GM23338 (cell line): ENCODE measurements at regions not wholly inside any gene's neighbourhood (a gene's known extent, or its start where the extent isn't known, plus 50 kb on each side); places are given as distances from the start of the nearest gene placed in this dataset.

Experiments
- ATAC-seq: fragments of 200-7000 bp; cut with Tn5 transposase; 3 replicates; pipeline ENCODE4 v1.9.1; 2020
- DNase-seq: peaks from one replicate; pipeline ENCODE4 v3.0.0-alpha.2; 2015; ENCODE audit warnings: low spot score
- H2AFZ ChIP-seq: fragments of 200-600 bp; sonication (generic); 2 replicates; pipeline ENCODE4 v1.8.0; 2016; ENCODE audit warnings: antibody characterized with exemption, mild to moderate bottlenecking, moderate library complexity
- H3F3A ChIP-seq: fragments of 200-600 bp; sonication (generic); replicated peaks from 2 replicates; pipeline ENCODE4 v1.8.0; 2017; ENCODE audit warnings: antibody characterized with exemption, mixed run types, low read depth
- H3K27ac ChIP-seq: fragments of 200-600 bp; sonication (generic); 2 replicates; pipeline ENCODE4 v1.6.1; 2016; ENCODE audit warnings: low read depth
- H3K27me3 ChIP-seq: fragments of 200-600 bp; sonication (generic); 2 replicates; pipeline ENCODE4 v1.8.0; 2016; ENCODE audit warnings: mild to moderate bottlenecking, mixed run types, moderate library complexity; ENCODE audit not compliant: insufficient read depth
- H3K36me3 ChIP-seq: fragments of 200-600 bp; sonication (generic); 2 replicates; pipeline ENCODE4 v1.8.0; 2016; ENCODE audit warnings: mild to moderate bottlenecking; ENCODE audit not compliant: insufficient read depth
- H3K4me1 ChIP-seq: fragments of 200-600 bp; sonication (generic); 2 replicates; pipeline ENCODE4 v1.8.0; 2016; ENCODE audit warnings: mild to moderate bottlenecking, moderate library complexity; ENCODE audit not compliant: insufficient read depth
- H3K4me2 ChIP-seq: fragments of 200-600 bp; sonication (generic); 2 replicates; pipeline ENCODE4 v1.7.1; 2017; ENCODE audit warnings: mixed run types
- H3K4me3 ChIP-seq: fragments of 200-600 bp; sonication (generic); 2 replicates; pipeline ENCODE4 v1.6.1; 2016; ENCODE audit warnings: mixed run types
- H3K79me2 ChIP-seq: fragments of 200-600 bp; sonication (generic); replicated peaks from 2 replicates; pipeline ENCODE4 v1.8.0; 2017; ENCODE audit warnings: mild to moderate bottlenecking; ENCODE audit not compliant: insufficient read depth
- H3K9me2 ChIP-seq: fragments of 200-600 bp; sonication (generic); 2 replicates; pipeline ENCODE4 v1.8.0; 2017; ENCODE audit not compliant: insufficient read depth
- H4K20me1 ChIP-seq: fragments of 200-600 bp; sonication (generic); replicated peaks from 2 replicates; pipeline ENCODE4 v1.8.0; 2017; ENCODE audit warnings: mild to moderate bottlenecking; ENCODE audit not compliant: insufficient read depth
- H3K27ac Mint-ChIP-seq: 2 replicates; pipeline ENCODE4 v1.8.0; 2020; ENCODE audit warnings: inconsistent platforms, mild to moderate bottlenecking, moderate library complexity, mixed read lengths
- H3K27me3 Mint-ChIP-seq: 3 replicates; pipeline ENCODE4 v1.8.0; 2022; ENCODE audit warnings: low read depth, mild to moderate bottlenecking, moderate library complexity, mixed read lengths, inconsistent platforms; ENCODE audit not compliant: insufficient read depth, poor library complexity
- H3K36me3 Mint-ChIP-seq: 3 replicates; pipeline ENCODE4 v1.8.0; 2021; ENCODE audit warnings: low read depth, mild to moderate bottlenecking, inconsistent platforms, moderate library complexity, mixed read lengths
- H3K4me1 Mint-ChIP-seq: 3 replicates; pipeline ENCODE4 v1.8.0; 2020; ENCODE audit warnings: mild to moderate bottlenecking, inconsistent platforms, mixed read lengths
- H3K4me3 Mint-ChIP-seq: 3 replicates; pipeline ENCODE4 v1.8.0; 2021; ENCODE audit warnings: moderate library complexity, mild to moderate bottlenecking, inconsistent platforms, mixed read lengths
- H3K9me3 Mint-ChIP-seq: 3 replicates; pipeline ENCODE4 v1.8.0; 2020; ENCODE audit warnings: moderate library complexity, mild to moderate bottlenecking, inconsistent platforms, mixed read lengths
- CREB1 ChIP-seq: fragments of 250-450 bp; sonication (Bioruptor Pico); IDR thresholded peaks from 2 replicates; pipeline ENCODE4 v1.5.0; 2020; ENCODE audit warnings: low read depth, mild to moderate bottlenecking, moderate library complexity
- EZH2phosphoT487 ChIP-seq: fragments of 200-600 bp; sonication (generic); IDR thresholded peaks from one replicate; pipeline ENCODE4 v1.8.1; 2018; ENCODE audit warnings: antibody characterized with exemption; ENCODE audit not compliant: unreplicated experiment
- JUNB ChIP-seq: IDR thresholded peaks from one replicate; pipeline ENCODE4 v1.6.1; 2016; ENCODE audit warnings: antibody characterized with exemption; ENCODE audit not compliant: unreplicated experiment
- NANOG ChIP-seq: IDR thresholded peaks from 2 replicates; pipeline ENCODE4 v1.6.1; 2016; ENCODE audit warnings: antibody characterized with exemption, borderline replicate concordance
- POLR2AphosphoS5 ChIP-seq: IDR thresholded peaks from 2 replicates; pipeline ENCODE4 v1.6.1; 2016; ENCODE audit warnings: antibody characterized with exemption, low read depth
- ZNF114 ChIP-seq: fragments of 250-450 bp; sonication (Bioruptor Pico); IDR thresholded peaks from 2 replicates; pipeline ENCODE4 v1.5.0; 2020; ENCODE audit warnings: mild to moderate bottlenecking, moderate library complexity
- TF ChIP-seq, protein P1 (sequence below): IDR thresholded peaks from one replicate; pipeline ENCODE4 v1.6.1; 2018; ENCODE audit warnings: antibody characterized with exemption; ENCODE audit not compliant: unreplicated experiment
- TF ChIP-seq, protein P2 (sequence below): fragments of 250-450 bp; sonication (Bioruptor Pico); IDR thresholded peaks from 2 replicates; pipeline ENCODE4 v1.5.0; 2020; ENCODE audit warnings: mild to moderate bottlenecking, moderate library complexity

DNA sequence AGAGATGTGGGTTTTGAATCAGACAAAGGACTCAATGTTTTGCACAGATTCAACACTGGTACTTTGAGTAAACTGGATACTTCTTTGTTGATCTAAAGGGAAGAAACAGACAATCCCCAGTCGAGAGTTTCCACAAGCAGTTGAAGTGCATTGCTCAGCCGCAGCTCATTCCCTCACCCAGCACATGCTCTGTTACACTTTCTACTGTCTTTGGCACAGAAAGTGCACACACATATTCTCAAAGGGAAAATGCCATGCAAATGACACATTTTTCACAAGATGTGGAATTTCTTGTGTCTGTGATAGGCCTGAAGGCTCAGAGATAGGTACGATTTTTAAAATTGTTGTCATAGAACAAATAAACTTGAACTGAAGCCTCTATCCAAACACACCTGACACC is 258.9 kb upstream of the TRIB2 start:
- Histone ChIP-seq H3K4me3 (no peak overlapping the region), H3K4me2 (no peak overlapping the region), H3K79me2 (no peaks in the 10 kb centered on the region), H2AFZ (peak overlapping the region; percentile 38; the same call in 1 of the 2 replicates), H3K36me3 (no peaks in the 10 kb centered on the region), H3F3A (no peaks in the 10 kb centered on the region), H3K4me1 (no peaks in the 10 kb centered on the region; the same call in 1 of the 2 replicates), H3K27me3 (no peaks in the 10 kb centered on the region), H3K9me2 (no peaks in the 10 kb centered on the region), H3K27ac (no peak overlapping the region), H4K20me1 (no peaks in the 10 kb centered on the region)
- TF ChIP-seq EZH2phosphoT487 (no peak), CREB1 (CRISPR knock-in tag) (no peak), ZNF114 (no peak), JUNB (no peak), NANOG (no peak), POLR2AphosphoS5 (no peak)
- TF ChIP-seq, protein P1, sequence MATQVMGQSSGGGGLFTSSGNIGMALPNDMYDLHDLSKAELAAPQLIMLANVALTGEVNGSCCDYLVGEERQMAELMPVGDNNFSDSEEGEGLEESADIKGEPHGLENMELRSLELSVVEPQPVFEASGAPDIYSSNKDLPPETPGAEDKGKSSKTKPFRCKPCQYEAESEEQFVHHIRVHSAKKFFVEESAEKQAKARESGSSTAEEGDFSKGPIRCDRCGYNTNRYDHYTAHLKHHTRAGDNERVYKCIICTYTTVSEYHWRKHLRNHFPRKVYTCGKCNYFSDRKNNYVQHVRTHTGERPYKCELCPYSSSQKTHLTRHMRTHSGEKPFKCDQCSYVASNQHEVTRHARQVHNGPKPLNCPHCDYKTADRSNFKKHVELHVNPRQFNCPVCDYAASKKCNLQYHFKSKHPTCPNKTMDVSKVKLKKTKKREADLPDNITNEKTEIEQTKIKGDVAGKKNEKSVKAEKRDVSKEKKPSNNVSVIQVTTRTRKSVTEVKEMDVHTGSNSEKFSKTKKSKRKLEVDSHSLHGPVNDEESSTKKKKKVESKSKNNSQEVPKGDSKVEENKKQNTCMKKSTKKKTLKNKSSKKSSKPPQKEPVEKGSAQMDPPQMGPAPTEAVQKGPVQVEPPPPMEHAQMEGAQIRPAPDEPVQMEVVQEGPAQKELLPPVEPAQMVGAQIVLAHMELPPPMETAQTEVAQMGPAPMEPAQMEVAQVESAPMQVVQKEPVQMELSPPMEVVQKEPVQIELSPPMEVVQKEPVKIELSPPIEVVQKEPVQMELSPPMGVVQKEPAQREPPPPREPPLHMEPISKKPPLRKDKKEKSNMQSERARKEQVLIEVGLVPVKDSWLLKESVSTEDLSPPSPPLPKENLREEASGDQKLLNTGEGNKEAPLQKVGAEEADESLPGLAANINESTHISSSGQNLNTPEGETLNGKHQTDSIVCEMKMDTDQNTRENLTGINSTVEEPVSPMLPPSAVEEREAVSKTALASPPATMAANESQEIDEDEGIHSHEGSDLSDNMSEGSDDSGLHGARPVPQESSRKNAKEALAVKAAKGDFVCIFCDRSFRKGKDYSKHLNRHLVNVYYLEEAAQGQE: no peak
- TF ChIP-seq, protein P2, sequence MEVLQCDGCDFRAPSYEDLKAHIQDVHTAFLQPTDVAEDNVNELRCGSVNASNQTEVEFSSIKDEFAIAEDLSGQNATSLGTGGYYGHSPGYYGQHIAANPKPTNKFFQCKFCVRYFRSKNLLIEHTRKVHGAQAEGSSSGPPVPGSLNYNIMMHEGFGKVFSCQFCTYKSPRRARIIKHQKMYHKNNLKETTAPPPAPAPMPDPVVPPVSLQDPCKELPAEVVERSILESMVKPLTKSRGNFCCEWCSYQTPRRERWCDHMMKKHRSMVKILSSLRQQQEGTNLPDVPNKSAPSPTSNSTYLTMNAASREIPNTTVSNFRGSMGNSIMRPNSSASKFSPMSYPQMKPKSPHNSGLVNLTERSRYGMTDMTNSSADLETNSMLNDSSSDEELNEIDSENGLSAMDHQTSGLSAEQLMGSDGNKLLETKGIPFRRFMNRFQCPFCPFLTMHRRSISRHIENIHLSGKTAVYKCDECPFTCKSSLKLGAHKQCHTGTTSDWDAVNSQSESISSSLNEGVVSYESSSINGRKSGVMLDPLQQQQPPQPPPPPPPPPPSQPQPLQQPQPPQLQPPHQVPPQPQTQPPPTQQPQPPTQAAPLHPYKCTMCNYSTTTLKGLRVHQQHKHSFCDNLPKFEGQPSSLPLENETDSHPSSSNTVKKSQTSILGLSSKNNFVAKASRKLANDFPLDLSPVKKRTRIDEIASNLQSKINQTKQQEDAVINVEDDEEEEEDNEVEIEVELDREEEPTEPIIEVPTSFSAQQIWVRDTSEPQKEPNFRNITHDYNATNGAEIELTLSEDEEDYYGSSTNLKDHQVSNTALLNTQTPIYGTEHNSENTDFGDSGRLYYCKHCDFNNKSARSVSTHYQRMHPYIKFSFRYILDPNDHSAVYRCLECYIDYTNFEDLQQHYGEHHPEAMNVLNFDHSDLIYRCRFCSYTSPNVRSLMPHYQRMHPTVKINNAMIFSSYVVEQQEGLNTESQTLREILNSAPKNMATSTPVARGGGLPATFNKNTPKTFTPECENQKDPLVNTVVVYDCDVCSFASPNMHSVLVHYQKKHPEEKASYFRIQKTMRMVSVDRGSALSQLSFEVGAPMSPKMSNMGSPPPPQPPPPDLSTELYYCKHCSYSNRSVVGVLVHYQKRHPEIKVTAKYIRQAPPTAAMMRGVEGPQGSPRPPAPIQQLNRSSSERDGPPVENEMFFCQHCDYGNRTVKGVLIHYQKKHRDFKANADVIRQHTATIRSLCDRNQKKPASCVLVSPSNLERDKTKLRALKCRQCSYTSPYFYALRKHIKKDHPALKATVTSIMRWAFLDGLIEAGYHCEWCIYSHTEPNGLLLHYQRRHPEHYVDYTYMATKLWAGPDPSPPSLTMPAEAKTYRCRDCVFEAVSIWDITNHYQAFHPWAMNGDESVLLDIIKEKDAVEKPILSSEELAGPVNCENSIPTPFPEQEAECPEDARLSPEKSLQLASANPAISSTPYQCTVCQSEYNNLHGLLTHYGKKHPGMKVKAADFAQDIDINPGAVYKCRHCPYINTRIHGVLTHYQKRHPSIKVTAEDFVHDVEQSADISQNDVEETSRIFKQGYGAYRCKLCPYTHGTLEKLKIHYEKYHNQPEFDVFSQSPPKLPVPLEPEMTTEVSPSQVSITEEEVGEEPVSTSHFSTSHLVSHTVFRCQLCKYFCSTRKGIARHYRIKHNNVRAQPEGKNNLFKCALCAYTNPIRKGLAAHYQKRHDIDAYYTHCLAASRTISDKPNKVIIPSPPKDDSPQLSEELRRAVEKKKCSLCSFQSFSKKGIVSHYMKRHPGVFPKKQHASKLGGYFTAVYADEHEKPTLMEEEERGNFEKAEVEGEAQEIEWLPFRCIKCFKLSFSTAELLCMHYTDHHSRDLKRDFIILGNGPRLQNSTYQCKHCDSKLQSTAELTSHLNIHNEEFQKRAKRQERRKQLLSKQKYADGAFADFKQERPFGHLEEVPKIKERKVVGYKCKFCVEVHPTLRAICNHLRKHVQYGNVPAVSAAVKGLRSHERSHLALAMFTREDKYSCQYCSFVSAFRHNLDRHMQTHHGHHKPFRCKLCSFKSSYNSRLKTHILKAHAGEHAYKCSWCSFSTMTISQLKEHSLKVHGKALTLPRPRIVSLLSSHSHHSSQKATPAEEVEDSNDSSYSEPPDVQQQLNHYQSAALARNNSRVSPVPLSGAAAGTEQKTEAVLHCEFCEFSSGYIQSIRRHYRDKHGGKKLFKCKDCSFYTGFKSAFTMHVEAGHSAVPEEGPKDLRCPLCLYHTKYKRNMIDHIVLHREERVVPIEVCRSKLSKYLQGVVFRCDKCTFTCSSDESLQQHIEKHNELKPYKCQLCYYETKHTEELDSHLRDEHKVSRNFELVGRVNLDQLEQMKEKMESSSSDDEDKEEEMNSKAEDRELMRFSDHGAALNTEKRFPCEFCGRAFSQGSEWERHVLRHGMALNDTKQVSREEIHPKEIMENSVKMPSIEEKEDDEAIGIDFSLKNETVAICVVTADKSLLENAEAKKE (CRISPR knock-in tag): no peak
- H3K27me3 Mint-ChIP-seq: peaks cover 2% of the 10 kb centered on the region
- peaks cover 4% of the 10 kb centered on the region; the same call in 1 of the 3 replicates for H3K36me3 Mint-ChIP-seq
- no peaks in the 10 kb centered on the region; the same call in 2 of the 3 replicates for H3K9me3 Mint-ChIP-seq
- H3K27ac Mint-ChIP-seq: no peak overlapping the region
- ATAC-seq: no peak
- H3K4me3 Mint-ChIP-seq: no peak overlapping the region
- peaks cover 7% of the 10 kb centered on the region; the same call in 2 of the 3 replicates for H3K4me1 Mint-ChIP-seq
- no peak for DNase-seq
